Thyroid gland (tissue), 4 donors: ENCODE measurements at regions not wholly inside any gene's neighbourhood (a gene's known extent, or its start where the extent isn't known, plus 50 kb on each side); places are given as distances from the start of the nearest gene placed in this dataset.
"Not testable (repeated sequence)": the region's sequence is repeated elsewhere in the genome, so short reads cannot be mapped to it uniquely, and the experiment has no call there.

Experiments
- DNase-seq, 2 donors: peaks; one replicate each; pipeline ENCODE4 v3.0.0-alpha.2; 2019
- H3K27ac ChIP-seq, 3 donors: fragments of 200-600 bp; sonication (generic); 1 replicate in 2 of 3; 2 replicates in 1 of 3; pipeline ENCODE4 v1.5.1; 2016 to 2019; ENCODE audit warnings: mild to moderate bottlenecking in 1 of 3, moderate library complexity in 1 of 3
- H3K27me3 ChIP-seq: fragments of 200-600 bp; sonication (generic); one replicate; pipeline ENCODE4 v1.5.1; 2019
- H3K36me3 ChIP-seq, 2 donors: fragments of 200-600 bp; sonication (generic); one replicate each; pipeline ENCODE4 v1.5.1; 2016 to 2019
- H3K4me1 ChIP-seq, 2 donors: fragments of 200-600 bp; sonication (generic); one replicate each; pipeline ENCODE4 v1.5.1; 2017 to 2019
- H3K4me3 ChIP-seq, 3 donors: fragments of 200-600 bp; sonication (generic); replicated peaks in 1 of 3; 1 replicate in 2 of 3; 2 replicates in 1 of 3; pipeline ENCODE4 v1.5.1; 2016; ENCODE audit warnings: mild to moderate bottlenecking in 1 of 3
- H3K9me3 ChIP-seq: fragments of 200-600 bp; sonication (generic); one replicate; pipeline ENCODE4 v1.5.1; 2017
- CTCF ChIP-seq, 6 experiments: fragments of 200-600 bp in 3 of 6; fragments of 450-650 bp in 3 of 6; sonication (generic) in 3 of 6; IDR thresholded peaks; one replicate each; pipeline ENCODE4 v1.5.1; 2016 to 2019; ENCODE audit warnings: antibody characterized with exemption in 6 of 6, mild to moderate bottlenecking in 2 of 6, inconsistent platforms in 1 of 6, moderate library complexity in 1 of 6
- POLR2A ChIP-seq, 2 donors: fragments of 450-650 bp; IDR thresholded peaks; one replicate each; pipeline ENCODE4 v1.6.1; 2017; ENCODE audit warnings: antibody characterized with exemption in 2 of 2, mild to moderate bottlenecking in 2 of 2, moderate library complexity in 1 of 2
- WGBS, 2 donors: methylation state at CpG; one replicate each; pipeline ENCODE4 v1.1.5; 2017; 5-methylcytosine and 5-hydroxymethylcytosine counted together
- intact Hi-C: fragments of 100-400 bp; cut with DNase I; formaldehyde crosslinking; loops from one replicate; pipeline ENCODE4 v1.15.1; 2023

- WGBS, 2 donors: 70 to 89% methylated on average over 5 of the region's 5 CpGs
- no peak overlapping the region for H3K4me3 ChIP-seq
- DNase-seq: no peak
- intact Hi-C loops: no loop called here
- H3K9me3 ChIP-seq: no peaks in the 10 kb centered on the region
- no peaks in the 10 kb centered on the region for H3K27me3 ChIP-seq
- no peaks in the 10 kb centered on the region for H3K36me3 ChIP-seq
- TF ChIP-seq POLR2A (IDR thresholded peaks at IDR 0.05) (no peak), CTCF (IDR thresholded peaks at IDR 0.05) (no peak)
- H3K27ac ChIP-seq: no peak overlapping the region
- no peaks in the 10 kb centered on the region for H3K4me1 ChIP-seq
Observed at GRCh38 chr12:53868511-53868986, 70.1 kb upstream of the HOXC13 start.

- Histone ChIP-seq H3K4me1 (no peaks in the 10 kb centered on the region), H3K27ac (no peak overlapping the region), H3K9me3 (no peaks in the 10 kb centered on the region), H3K36me3 (no peaks in the 10 kb centered on the region), H3K27me3 (no peaks in the 10 kb centered on the region), H3K4me3 (no peak overlapping the region)
- TF ChIP-seq CTCF (IDR thresholded peaks at IDR 0.05): no peak
- TF ChIP-seq POLR2A (IDR thresholded peaks at IDR 0.05): no peak
- intact Hi-C loops: no loop called here
- WGBS, 2 donors: 95 to 98% methylated on average over 1 of the region's 1 CpG
- no peak for DNase-seq
Observed at GRCh38 chr12:53869500-53869899, 69.1 kb upstream of the HOXC13 start.

GRCh38 chr12:53870117-53870516 lies 68.5 kb upstream of the HOXC13 start:
- 72 to 74% methylated on average over 4 of the region's 4 CpGs for WGBS, 2 donors
- no peaks in the 10 kb centered on the region for H3K27me3 ChIP-seq
- no peak overlapping the region for H3K4me3 ChIP-seq
- no peaks in the 10 kb centered on the region for H3K36me3 ChIP-seq
- TF ChIP-seq CTCF (IDR thresholded peaks at IDR 0.05) (no peak), POLR2A (IDR thresholded peaks at IDR 0.05) (no peak)
- no peaks in the 10 kb centered on the region for H3K4me1 ChIP-seq
- no peak overlapping the region for H3K27ac ChIP-seq
- no peak for DNase-seq
- H3K9me3 ChIP-seq: no peaks in the 10 kb centered on the region
- intact Hi-C loops: no loop called here

- Histone ChIP-seq H3K4me1 (no peaks in the 10 kb centered on the region), H3K4me3 (no peak overlapping the region), H3K36me3 (no peaks in the 10 kb centered on the region), H3K27me3 (no peaks in the 10 kb centered on the region), H3K9me3 (no peaks in the 10 kb centered on the region), H3K27ac (no peak overlapping the region)
- no peak for TF ChIP-seq CTCF (IDR thresholded peaks at IDR 0.05)
- no peak for DNase-seq
- intact Hi-C loops: no loop called here
Observed at GRCh38 chr12:53871367-53871766, 67.3 kb upstream of the HOXC13 start.

- no peak for DNase-seq
- WGBS, 2 donors: 51 to 52% methylated on average over 2 of the region's 2 CpGs
- Histone ChIP-seq H3K27ac (no peak overlapping the region), H3K36me3 (no peaks in the 10 kb centered on the region), H3K4me3 (no peak overlapping the region), H3K27me3 (no peaks in the 10 kb centered on the region), H3K4me1 (no peaks in the 10 kb centered on the region), H3K9me3 (no peaks in the 10 kb centered on the region)
- intact Hi-C loops: no loop called here
- no peak for TF ChIP-seq POLR2A (IDR thresholded peaks at IDR 0.05)
- no peak for TF ChIP-seq CTCF (IDR thresholded peaks at IDR 0.05)
Observed at GRCh38 chr12:53872367-53872766, 66.3 kb upstream of the HOXC13 start.

- H3K4me3 ChIP-seq, H3K4me1 ChIP-seq, H3K27ac ChIP-seq, H3K36me3 ChIP-seq, H3K27me3 ChIP-seq, H3K9me3 ChIP-seq, intact Hi-C loops, DNase-seq: not testable (repeated sequence)
- 83 to 89% methylated on average over 3 of the region's 3 CpGs for WGBS, 2 donors
Observed at GRCh38 chr12:53877961-53878360, 60.7 kb upstream of the HOXC13 start.
